ENCODE measurements at regions not wholly inside any gene's neighbourhood (a gene's known extent, or its start where the extent isn't known, plus 50 kb on each side); places are given as distances from the start of the nearest gene placed in this dataset.

GRCh38 chr18:68542846-68543245, 172.1 kb downstream of the TMX3 start:
- no peak overlapping the region for H2BK120ac ChIP-seq (replicated peaks; ENCODE audit: low read depth, low read length)
- H3K27me3 ChIP-seq (replicated peaks in 1 of 4; ENCODE audit: control insufficient read depth in 3 of 4, extremely low read depth in 1 of 4, insufficient read depth in 3 of 4, low read length in 3 of 4): no peaks in the 10 kb centered on the region
- no peak overlapping the region for H3K4ac ChIP-seq (replicated peaks; ENCODE audit: insufficient read length, low read depth, low read length)
- H3K4me3 ChIP-seq (ENCODE audit: extremely low read depth in 1 of 4, insufficient read depth in 2 of 4, low read depth in 3 of 4, low read length in 4 of 4): no peak overlapping the region
- H2BK15ac ChIP-seq (ENCODE audit: low read length): no peak overlapping the region
- DNase-seq (ENCODE audit: low read depth in 1 of 2, low spot score in 2 of 2) (no peak), FAIRE-seq (no peak)
- no peaks in the 10 kb centered on the region for H3K9me3 ChIP-seq (ENCODE audit: insufficient read depth in 2 of 2, low read depth in 1 of 2, low read length in 1 of 2)
- H3K18ac ChIP-seq (ENCODE audit: extremely low read depth, low read length): no peak overlapping the region
- no peak overlapping the region for H2BK12ac ChIP-seq (ENCODE audit: low read depth, low read length)
- no peak overlapping the region for H3K56ac ChIP-seq (replicated peaks; ENCODE audit: insufficient read length, low read depth, low read length)
- H4K8ac ChIP-seq (ENCODE audit: extremely low read depth, insufficient read depth, low read length): no peak overlapping the region
- no peak overlapping the region for H3K4me2 ChIP-seq (ENCODE audit: insufficient read depth in 1 of 2, low read depth in 2 of 2, low read length in 2 of 2)
- no peak overlapping the region for H2BK20ac ChIP-seq (ENCODE audit: low read length)
- no peaks in the 10 kb centered on the region for H4K20me1 ChIP-seq (replicated peaks in 1 of 2; ENCODE audit: control insufficient read depth in 1 of 2, insufficient read depth in 2 of 2, low read length in 2 of 2)
- H3K23me2 ChIP-seq (ENCODE audit: low read depth, low read length): no peaks in the 10 kb centered on the region
- H3K14ac ChIP-seq (ENCODE audit: insufficient read length): no peak overlapping the region
- no peaks in the 10 kb centered on the region for H3K79me2 ChIP-seq (ENCODE audit: control insufficient read depth in 1 of 2, insufficient read depth in 2 of 2, low read length in 2 of 2)
- H4K91ac ChIP-seq (replicated peaks; ENCODE audit: insufficient read length, low read length): no peak overlapping the region
- no peaks in the 10 kb centered on the region for H3K4me1 ChIP-seq (replicated peaks in 1 of 4; ENCODE audit: control insufficient read depth in 3 of 4, insufficient read depth in 4 of 4, low read length in 3 of 4)
- H3K27ac ChIP-seq (ENCODE audit: low read depth, low read length): no peak overlapping the region
- no peak overlapping the region for H2BK5ac ChIP-seq (ENCODE audit: low read depth, low read length)
- H3K23ac ChIP-seq (ENCODE audit: insufficient read length): no peak overlapping the region
- no peaks in the 10 kb centered on the region for H3K79me1 ChIP-seq (ENCODE audit: low read depth, low read length)
- no peak overlapping the region for H2AFZ ChIP-seq (ENCODE audit: low read length)
- WGBS, 2 experiments (ENCODE audit: extremely low coverage in 1 of 2, insufficient coverage in 1 of 2, insufficient read length in 1 of 2, insufficient replicate concordance in 2 of 2, low coverage in 1 of 2, low lambda C conversion rate in 2 of 2, missing lambda C conversion rate in 1 of 2): 96% methylated on average over 1 of the region's 1 CpG; no CpG with 5 or more reads in 1 of the 2 experiments
- H4K5ac ChIP-seq (ENCODE audit: insufficient read length, low read depth, low read length): no peak overlapping the region
- no peak overlapping the region for H3K9ac ChIP-seq (replicated peaks in 1 of 4; ENCODE audit: extremely low read depth in 1 of 4, low read depth in 3 of 4, low read length in 3 of 4)
- POLR2A ChIA-PET (ENCODE audit: partially characterized antibody): no interaction called here
- CTCF ChIA-PET (ENCODE audit: partially characterized antibody): no interaction called here
- H3K36me3 ChIP-seq (ENCODE audit: control insufficient read depth in 2 of 4, insufficient read depth in 4 of 4, low read length in 3 of 4): no peaks in the 10 kb centered on the region
- no peak overlapping the region for H2AK5ac ChIP-seq (ENCODE audit: low read depth, low read length)
- TF ChIP-seq USF2 (IDR thresholded peaks at IDR 0.05; ENCODE audit: low read length) (no peak), HDAC2 (IDR thresholded peaks at IDR 0.05; ENCODE audit: borderline replicate concordance in 1 of 2, low read depth in 2 of 2, low read length in 2 of 2) (no peak), YY1 (IDR thresholded peaks at IDR 0.05; ENCODE audit: low read depth, low read length) (no peak), POLR2A (IDR thresholded peaks at IDR 0.05; ENCODE audit: control extremely low read depth in 1 of 2, low read depth in 2 of 2, low read length in 2 of 2) (no peak), JUN (IDR thresholded peaks at IDR 0.05; ENCODE audit: low read depth, low read length) (no peak), CBX5 (IDR thresholded peaks at IDR 0.05; ENCODE audit: low read depth, low read length) (no peak), E2F6 (IDR thresholded peaks at IDR 0.05) (no peak), SAP30 (IDR thresholded peaks at IDR 0.05; ENCODE audit: insufficient read depth, insufficient replicate concordance, low read length) (no peak), TCF12 (IDR thresholded peaks at IDR 0.05; ENCODE audit: low read depth, low read length) (no peak), CTCF (IDR thresholded peaks at IDR 0.05; ENCODE audit: control extremely low read depth in 1 of 3, insufficient read depth in 1 of 3, low read depth in 1 of 3, low read length in 3 of 3) (no peak), POU5F1 (IDR thresholded peaks at IDR 0.05; ENCODE audit: low read depth, low read length) (no peak)
